NCI-H2107 treated with DMSO at 0.1 percent for 48 hours (cell line): ENCODE measurements at regions not wholly inside any gene's neighbourhood (a gene's known extent, or its start where the extent isn't known, plus 50 kb on each side); places are given as distances from the start of the nearest gene placed in this dataset.
A peak's percentile ranks its signal among the peaks of the same experiment; 100 is the strongest.

ENCODE experiments used
- DNase-seq: peaks from one replicate; lab custom pipeline; 2025; ENCODE audit not compliant: unreplicated experiment; lab: John Stamatoyannopoulos, UW

- no peak for DNase-seq
Observed at GRCh38 chr4:11622961-11623725, 194.4 kb upstream of the HS3ST1 start.

- no peak for DNase-seq
Observed at GRCh38 chr4:11620861-11621260, 192.2 kb upstream of the HS3ST1 start.

- DNase-seq, result no peak
Observed at GRCh38 chr4:11618666-11619282, 190.1 kb upstream of the HS3ST1 start.

- DNase-seq, result no peak
Observed at GRCh38 chr4:11616856-11617255, 188.2 kb upstream of the HS3ST1 start.

- no peak for DNase-seq
Observed at GRCh38 chr4:11615601-11616000, 186.9 kb upstream of the HS3ST1 start.

- DNase-seq, result no peak
Observed at GRCh38 chr4:11614426-11614825, 185.7 kb upstream of the HS3ST1 start.

GRCh38 chr4:11611868-11612267, 183.2 kb upstream of the HS3ST1 start:
- DNase-seq, result no peak

- DNase-seq, result no peak
Observed at GRCh38 chr4:11609751-11610150, 181.1 kb upstream of the HS3ST1 start.

GRCh38 chr4:11608992-11609391, 180.3 kb upstream of the HS3ST1 start:
- no peak for DNase-seq

- DNase-seq, result no peak
Observed at GRCh38 chr4:11606078-11606477, 177.4 kb upstream of the HS3ST1 start.

GRCh38 chr4:11605597-11605996, 176.9 kb upstream of the HS3ST1 start:
- DNase-seq, result no peak

- DNase-seq, result no peak
Observed at GRCh38 chr4:11604821-11605220, 176.1 kb upstream of the HS3ST1 start.

- DNase-seq, result no peak
Observed at GRCh38 chr4:11603591-11604194, 175.0 kb upstream of the HS3ST1 start.

GRCh38 chr4:11602606-11603340, 174.1 kb upstream of the HS3ST1 start:
- DNase-seq, result no peak

GRCh38 chr4:11599064-11599463, 170.4 kb upstream of the HS3ST1 start:
- no peak for DNase-seq

- no peak for DNase-seq
Observed at GRCh38 chr4:11598591-11598990, 169.9 kb upstream of the HS3ST1 start.

- DNase-seq, result peak; percentile 39
Observed at GRCh38 chr4:11597506-11597905, 168.8 kb upstream of the HS3ST1 start.

GRCh38 chr4:11596989-11597388, 168.3 kb upstream of the HS3ST1 start:
- no peak for DNase-seq

GRCh38 chr4:11593576-11594116, 165.0 kb upstream of the HS3ST1 start:
- DNase-seq, result no peak

- DNase-seq, result no peak
Observed at GRCh38 chr4:11592276-11592675, 163.6 kb upstream of the HS3ST1 start.

GRCh38 chr4:11590132-11590531, 161.4 kb upstream of the HS3ST1 start:
- no peak for DNase-seq
